NCI-H82 (cell line): ENCODE measurements at regions not wholly inside any gene's neighbourhood (a gene's known extent, or its start where the extent isn't known, plus 50 kb on each side); places are given as distances from the start of the nearest gene placed in this dataset.
A peak's percentile ranks its signal among the peaks of the same experiment; 100 is the strongest.
"Not testable (repeated sequence)": the region's sequence is repeated elsewhere in the genome, so short reads cannot be mapped to it uniquely, and the experiment has no call there.

ENCODE experiments used
- DNase-seq: peaks from one replicate; lab custom pipeline; 2025; lab: John Stamatoyannopoulos, UW

DNA sequence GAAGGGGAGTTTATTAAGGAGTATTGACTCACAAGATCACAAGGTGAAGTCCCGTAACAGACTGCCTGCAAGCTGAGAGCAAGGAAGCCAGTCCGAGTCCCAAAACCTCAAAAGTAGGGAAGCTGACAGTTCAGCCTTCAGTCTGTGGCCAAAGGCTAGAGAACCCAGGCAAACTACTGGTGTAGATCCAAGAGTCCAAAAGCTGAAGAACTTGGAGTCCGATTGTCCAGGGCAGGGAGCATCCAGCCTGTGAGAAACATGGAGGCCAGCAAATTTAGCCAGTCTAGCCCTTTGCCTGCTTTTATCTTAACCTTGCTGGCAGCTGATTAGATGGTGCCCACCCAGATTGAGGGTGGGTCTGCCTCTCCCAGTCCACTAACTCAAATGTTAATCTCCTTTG, 621.9 kb upstream of the ITGA1 start:
- DNase-seq = not testable (repeated sequence)

DNA sequence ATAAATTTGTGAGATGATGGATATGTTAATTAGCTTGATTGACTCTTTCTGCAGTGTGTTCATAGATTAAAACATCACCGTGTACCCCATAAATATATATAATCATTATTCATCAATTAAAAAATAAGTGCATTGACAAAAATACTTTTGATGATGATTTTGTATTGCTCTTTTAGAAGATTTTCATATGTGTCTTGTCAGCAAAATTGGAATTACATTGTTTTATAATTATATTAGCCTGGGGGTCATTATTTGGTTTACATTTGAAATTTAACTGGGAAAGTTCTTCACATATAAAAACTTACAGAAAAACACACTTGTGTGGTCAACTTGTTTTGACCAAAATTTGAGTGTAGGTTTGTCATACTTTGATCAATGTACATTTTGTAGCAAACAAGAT, 614.6 kb upstream of the ITGA1 start:
- no peak for DNase-seq

DNA sequence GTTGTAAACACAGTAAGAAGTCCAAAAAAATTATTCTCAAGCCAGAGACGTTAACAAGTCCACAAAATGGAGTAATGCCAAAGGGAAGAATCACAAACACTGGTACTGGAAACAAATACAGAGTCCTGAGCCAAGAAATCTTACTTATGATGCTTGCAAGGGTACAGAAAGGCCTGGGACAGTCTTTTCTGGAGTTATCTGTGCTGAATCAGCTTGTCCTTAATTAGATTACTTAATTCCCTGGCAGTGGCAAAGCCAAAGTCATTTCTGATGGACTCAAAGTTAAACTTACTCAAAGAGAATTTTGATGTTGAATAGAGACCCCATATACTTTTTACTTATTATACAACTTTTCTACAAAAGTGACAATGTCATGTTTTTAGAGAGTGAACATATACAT, 610.5 kb upstream of the ITGA1 start:
- peak; percentile 56 for DNase-seq

DNA sequence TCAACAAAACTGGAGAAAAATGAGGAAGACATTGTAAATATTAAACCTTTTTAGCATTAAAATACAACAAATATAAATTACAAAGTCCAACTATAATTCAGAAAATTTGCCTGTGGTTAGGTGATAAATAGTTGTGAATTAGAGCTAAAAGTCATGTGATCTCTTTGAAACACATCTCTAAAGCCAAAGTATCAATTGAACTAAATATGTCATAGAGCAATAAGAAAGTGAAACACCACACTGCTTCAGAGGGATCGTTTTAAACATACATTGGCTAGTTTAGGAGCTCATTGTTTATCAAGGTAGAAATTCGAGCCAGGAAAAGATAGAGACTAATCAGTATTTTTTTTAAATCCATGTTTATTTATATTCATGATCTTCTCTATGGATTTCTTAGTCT, 606.3 kb upstream of the ITGA1 start:
- DNase-seq = no peak

DNA sequence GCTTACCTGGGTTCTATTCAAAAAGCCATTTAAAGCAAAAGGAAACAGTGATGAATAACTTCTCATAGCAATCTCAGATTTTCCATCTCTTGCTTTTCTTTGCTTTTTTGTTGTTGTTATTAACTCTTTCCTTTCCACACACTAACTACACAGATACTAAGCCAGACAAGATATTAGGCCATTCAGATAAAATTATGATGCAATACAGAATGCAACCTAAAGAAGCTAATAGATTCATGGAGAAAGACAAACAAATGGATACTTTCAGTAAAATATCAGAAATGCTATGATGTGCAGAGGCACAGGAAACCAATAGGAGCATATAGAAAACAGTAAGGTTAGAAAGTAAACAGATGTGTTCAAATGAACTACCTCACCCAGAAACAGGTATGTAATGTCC, 597.0 kb upstream of the ITGA1 start:
- no peak for DNase-seq

DNA sequence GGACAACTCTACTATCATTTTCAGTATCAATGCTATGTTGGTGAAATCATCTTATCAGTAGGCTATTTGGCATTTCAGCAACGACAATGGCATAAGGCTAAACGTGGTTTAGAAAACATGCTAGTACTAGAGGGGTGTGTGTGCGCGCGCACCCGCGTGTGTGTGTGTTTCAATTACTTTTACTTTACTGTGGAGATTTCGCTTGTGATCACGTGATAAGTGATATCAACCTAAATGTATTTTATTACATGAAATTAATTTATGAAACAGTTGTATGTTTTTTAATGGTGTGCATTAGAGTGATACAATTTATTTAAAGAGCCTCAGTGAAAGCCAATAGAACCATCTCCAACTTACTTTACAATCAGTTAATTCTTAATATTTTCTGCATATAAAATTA, 587.9 kb upstream of the ITGA1 start:
- DNase-seq = no peak

DNA sequence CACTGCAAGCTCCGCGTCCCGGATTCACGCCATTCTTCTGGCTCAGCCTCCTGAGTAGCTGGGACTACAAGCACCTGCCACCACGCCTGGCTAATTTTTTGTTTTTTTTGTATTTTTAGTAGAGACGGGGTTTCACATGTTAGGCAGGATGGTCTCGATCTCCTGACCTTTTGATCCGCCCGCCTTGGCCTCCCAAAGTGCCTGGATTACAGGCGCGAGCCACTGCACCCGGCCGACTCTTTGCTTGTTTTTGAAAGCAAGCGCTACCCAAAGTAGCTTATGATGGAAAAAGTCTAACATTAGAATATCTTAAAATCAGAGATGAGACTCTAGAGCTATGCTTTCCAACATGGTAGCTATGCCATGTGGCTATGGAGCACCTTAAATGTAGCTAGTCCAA, 585.5 kb upstream of the ITGA1 start:
- DNase-seq = no peak

DNA sequence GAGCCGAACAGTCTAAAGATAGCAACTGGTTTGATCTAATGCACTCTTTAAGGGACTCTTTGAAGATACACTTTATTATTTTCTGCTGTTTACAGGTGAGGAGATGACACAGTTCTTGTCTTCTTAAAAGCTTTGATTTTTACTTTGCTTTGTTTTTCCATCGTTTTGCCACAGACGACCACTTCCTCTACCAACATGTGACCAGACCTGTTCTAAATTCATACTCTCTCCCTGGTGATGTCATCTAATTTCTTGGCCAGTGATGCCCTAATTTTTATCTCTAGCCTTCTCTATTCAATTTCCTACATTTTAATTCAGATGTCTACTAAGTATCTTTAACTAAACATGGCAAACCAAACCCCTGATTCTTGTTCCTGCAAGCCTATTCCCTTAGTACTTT, 583.4 kb upstream of the ITGA1 start:
- no peak for DNase-seq
